Karpas-422 (cell line): ENCODE measurements at regions not wholly inside any gene's neighbourhood (a gene's known extent, or its start where the extent isn't known, plus 50 kb on each side); places are given as distances from the start of the nearest gene placed in this dataset.
A peak's percentile ranks its signal among the peaks of the same experiment; 100 is the strongest.

Experiments
- DNase-seq: peaks from one replicate; pipeline ENCODE4 v3.0.0-alpha.2; 2015
- H2AFZ ChIP-seq: fragments of 200-600 bp; sonication (generic); 2 replicates; pipeline ENCODE4 v1.6.1; 2014; ENCODE audit warnings: antibody characterized with exemption, low read length, mixed read lengths
- H3K27ac ChIP-seq: fragments of 200-600 bp; sonication (generic); 2 replicates; pipeline ENCODE4 v1.5.1; 2014; ENCODE audit warnings: mild to moderate bottlenecking, low read length, moderate library complexity
- H3K27me3 ChIP-seq: fragments of 200-600 bp; sonication (generic); 2 replicates; pipeline ENCODE4 v1.6.1; 2014; ENCODE audit warnings: low read length, mixed read lengths
- H3K36me3 ChIP-seq: fragments of 200-600 bp; sonication (generic); 2 replicates; pipeline ENCODE4 v1.6.1; 2014; ENCODE audit warnings: low read length, mixed read lengths; ENCODE audit not compliant: insufficient read depth
- H3K4me1 ChIP-seq: fragments of 200-600 bp; sonication (generic); 2 replicates; pipeline ENCODE4 v1.6.1; 2014; ENCODE audit warnings: mild to moderate bottlenecking, low read length, mixed read lengths
- H3K4me2 ChIP-seq: fragments of 200-600 bp; sonication (generic); 2 replicates; pipeline ENCODE4 v1.6.1; 2014; ENCODE audit warnings: low read length, low read depth, mild to moderate bottlenecking; ENCODE audit not compliant: poor library complexity, severe bottlenecking
- H3K4me3 ChIP-seq: fragments of 200-600 bp; sonication (generic); 2 replicates; pipeline ENCODE4 v1.5.1; 2014; ENCODE audit warnings: mild to moderate bottlenecking, antibody characterized with exemption, low read length, mixed read lengths
- H3K79me2 ChIP-seq: fragments of 200-600 bp; sonication (generic); 2 replicates; pipeline ENCODE4 v1.6.1; 2014; ENCODE audit warnings: mild to moderate bottlenecking, low read length, mixed read lengths
- H3K9ac ChIP-seq: fragments of 200-600 bp; sonication (generic); 2 replicates; pipeline ENCODE4 v1.6.0; 2014; ENCODE audit warnings: low read length
- H3K9me2 ChIP-seq: fragments of 200-600 bp; sonication (generic), shearing (Covaris generic); replicated peaks from 2 replicates; pipeline ENCODE4 v1.6.0; 2014; ENCODE audit warnings: mild to moderate bottlenecking, low read length, moderate library complexity; ENCODE audit not compliant: insufficient read depth
- H3K9me3 ChIP-seq: fragments of 300-700, 200-600 bp; sonication (generic); 2 replicates; pipeline ENCODE4 v1.6.1; 2014; ENCODE audit warnings: low read length, mixed read lengths
- H4K20me1 ChIP-seq: fragments of 200-600 bp; sonication (generic); 2 replicates; pipeline ENCODE4 v1.6.1; 2014; ENCODE audit warnings: mild to moderate bottlenecking, antibody characterized with exemption, low read length, low read depth; ENCODE audit not compliant: insufficient read depth

- no peak overlapping the region for H3K4me3 ChIP-seq
- H3K27ac ChIP-seq, result no peak overlapping the region
- H3K9me3 ChIP-seq, result no peaks in the 10 kb centered on the region
- no peaks in the 10 kb centered on the region for H3K4me1 ChIP-seq
- H3K9me2 ChIP-seq, result no peaks in the 10 kb centered on the region
- H2AFZ ChIP-seq, result no peak overlapping the region
- no peaks in the 10 kb centered on the region for H4K20me1 ChIP-seq
- peak; percentile 50 for DNase-seq
- H3K9ac ChIP-seq, result no peak overlapping the region
- no peak overlapping the region for H3K4me2 ChIP-seq
- no peaks in the 10 kb centered on the region for H3K27me3 ChIP-seq
- no peaks in the 10 kb centered on the region for H3K36me3 ChIP-seq
- H3K79me2 ChIP-seq, result no peaks in the 10 kb centered on the region
These were observed 548.7 kb upstream of the DIPK2B start for GRCh38 chrX:45749375-45749774.

GRCh38 chrX:45748369-45748774, 547.7 kb upstream of the DIPK2B start:
- Histone ChIP-seq H3K4me3 (no peak overlapping the region), H3K27ac (no peak overlapping the region), H3K9me2 (no peaks in the 10 kb centered on the region), H3K9ac (no peak overlapping the region), H3K79me2 (no peaks in the 10 kb centered on the region), H3K36me3 (no peaks in the 10 kb centered on the region), H3K27me3 (no peaks in the 10 kb centered on the region), H3K4me1 (no peaks in the 10 kb centered on the region), H2AFZ (no peak overlapping the region), H3K9me3 (no peaks in the 10 kb centered on the region), H4K20me1 (no peaks in the 10 kb centered on the region), H3K4me2 (no peak overlapping the region)
- no peak for DNase-seq

- no peaks in the 10 kb centered on the region for H3K27me3 ChIP-seq
- H3K79me2 ChIP-seq, result no peaks in the 10 kb centered on the region
- H3K4me1 ChIP-seq, result no peaks in the 10 kb centered on the region
- no peaks in the 10 kb centered on the region for H3K9me2 ChIP-seq
- no peaks in the 10 kb centered on the region for H3K36me3 ChIP-seq
- H3K4me2 ChIP-seq, result no peak overlapping the region
- H2AFZ ChIP-seq, result no peak overlapping the region
- no peaks in the 10 kb centered on the region for H3K9me3 ChIP-seq
- no peak overlapping the region for H3K9ac ChIP-seq
- no peaks in the 10 kb centered on the region for H4K20me1 ChIP-seq
- no peak overlapping the region for H3K27ac ChIP-seq
- DNase-seq, result no peak
- no peak overlapping the region for H3K4me3 ChIP-seq
These were observed 547.2 kb upstream of the DIPK2B start for GRCh38 chrX:45747905-45748304.

GRCh38 chrX:45745479-45745878, 544.8 kb upstream of the DIPK2B start:
- H3K79me2 ChIP-seq, result no peaks in the 10 kb centered on the region
- H3K36me3 ChIP-seq, result no peaks in the 10 kb centered on the region
- no peak overlapping the region for H3K4me3 ChIP-seq
- no peak overlapping the region for H3K4me2 ChIP-seq
- H3K27me3 ChIP-seq, result no peaks in the 10 kb centered on the region
- H3K9me2 ChIP-seq, result no peaks in the 10 kb centered on the region
- H3K9me3 ChIP-seq, result no peaks in the 10 kb centered on the region
- DNase-seq, result no peak
- H3K9ac ChIP-seq, result no peak overlapping the region
- H3K4me1 ChIP-seq, result no peaks in the 10 kb centered on the region
- H2AFZ ChIP-seq, result no peak overlapping the region
- no peaks in the 10 kb centered on the region for H4K20me1 ChIP-seq
- no peak overlapping the region for H3K27ac ChIP-seq

- Histone ChIP-seq H3K27me3 (no peaks in the 10 kb centered on the region), H3K36me3 (no peaks in the 10 kb centered on the region), H3K9ac (no peak overlapping the region), H3K4me2 (no peak overlapping the region), H3K79me2 (no peaks in the 10 kb centered on the region), H3K9me2 (no peaks in the 10 kb centered on the region), H3K4me1 (no peaks in the 10 kb centered on the region), H3K27ac (no peak overlapping the region), H4K20me1 (no peaks in the 10 kb centered on the region), H3K4me3 (no peak overlapping the region), H3K9me3 (no peaks in the 10 kb centered on the region), H2AFZ (no peak overlapping the region)
- no peak for DNase-seq
These were observed 543.4 kb upstream of the DIPK2B start for GRCh38 chrX:45743906-45744625.

GRCh38 chrX:45743081-45743533, 542.4 kb upstream of the DIPK2B start:
- H3K4me3 ChIP-seq, result no peak overlapping the region
- no peak overlapping the region for H3K9ac ChIP-seq
- no peaks in the 10 kb centered on the region for H3K36me3 ChIP-seq
- H3K27me3 ChIP-seq, result no peaks in the 10 kb centered on the region
- no peaks in the 10 kb centered on the region for H3K9me2 ChIP-seq
- no peak overlapping the region for H2AFZ ChIP-seq
- DNase-seq, result no peak
- H3K27ac ChIP-seq, result no peak overlapping the region
- H4K20me1 ChIP-seq, result no peaks in the 10 kb centered on the region
- H3K4me2 ChIP-seq, result no peak overlapping the region
- H3K9me3 ChIP-seq, result no peaks in the 10 kb centered on the region
- no peaks in the 10 kb centered on the region for H3K4me1 ChIP-seq
- no peaks in the 10 kb centered on the region for H3K79me2 ChIP-seq

GRCh38 chrX:45740291-45740690, 539.6 kb upstream of the DIPK2B start:
- H3K36me3 ChIP-seq, result no peaks in the 10 kb centered on the region
- no peak overlapping the region for H3K27ac ChIP-seq
- H3K4me1 ChIP-seq, result no peaks in the 10 kb centered on the region
- H3K79me2 ChIP-seq, result no peaks in the 10 kb centered on the region
- H3K4me2 ChIP-seq, result no peak overlapping the region
- H3K9me3 ChIP-seq, result no peaks in the 10 kb centered on the region
- DNase-seq, result no peak
- no peaks in the 10 kb centered on the region for H3K27me3 ChIP-seq
- no peak overlapping the region for H3K9ac ChIP-seq
- no peaks in the 10 kb centered on the region for H3K9me2 ChIP-seq
- no peak overlapping the region for H2AFZ ChIP-seq
- H4K20me1 ChIP-seq, result no peaks in the 10 kb centered on the region
- H3K4me3 ChIP-seq, result no peak overlapping the region

- H3K36me3 ChIP-seq, result no peaks in the 10 kb centered on the region
- H3K27me3 ChIP-seq, result no peaks in the 10 kb centered on the region
- no peaks in the 10 kb centered on the region for H3K9me3 ChIP-seq
- no peak overlapping the region for H3K27ac ChIP-seq
- no peak overlapping the region for H2AFZ ChIP-seq
- DNase-seq, result no peak
- H3K9ac ChIP-seq, result no peak overlapping the region
- no peak overlapping the region for H3K4me3 ChIP-seq
- H3K9me2 ChIP-seq, result no peaks in the 10 kb centered on the region
- H3K4me2 ChIP-seq, result no peak overlapping the region
- H3K4me1 ChIP-seq, result no peaks in the 10 kb centered on the region
- H4K20me1 ChIP-seq, result no peaks in the 10 kb centered on the region
- no peaks in the 10 kb centered on the region for H3K79me2 ChIP-seq
These were observed 534.9 kb upstream of the DIPK2B start for GRCh38 chrX:45735571-45735970.
